GM12891 (cell line): ENCODE measurements at regions not wholly inside any gene's neighbourhood (a gene's known extent, or its start where the extent isn't known, plus 50 kb on each side); places are given as distances from the start of the nearest gene placed in this dataset.

ENCODE experiments used
- DNase-seq: peaks from one replicate; pipeline ENCODE4 v3.0.0; 2011; ENCODE audit warnings: low spot score; ENCODE audit not compliant: insufficient read length
- FAIRE-seq: peaks from 2 replicates; lab custom pipeline; 2011; peaks lifted over from hg19 to GRCh38; lab: Jason Lieb, UNC
- PAX5 ChIP-seq: IDR thresholded peaks from 2 replicates; pipeline ENCODE4 v1.6.1; 2011; ENCODE audit warnings: low read length, moderate library complexity, mild to moderate bottlenecking; ENCODE audit not compliant: insufficient read depth, severe bottlenecking
- POLR2A ChIP-seq: IDR thresholded peaks from 2 replicates; pipeline ENCODE4 v1.6.1; 2011; ENCODE audit warnings: low read depth, low read length, control low read depth
- POLR2AphosphoS5 ChIP-seq: IDR thresholded peaks from 2 replicates; pipeline ENCODE4 v1.6.1; 2011; ENCODE audit warnings: low read depth, low read length, control low read depth
- POU2F2 ChIP-seq: IDR thresholded peaks from 2 replicates; pipeline ENCODE4 v1.6.1; 2011; ENCODE audit warnings: low read depth, mild to moderate bottlenecking, control low read depth, low read length, moderate library complexity
- SPI1 ChIP-seq: IDR thresholded peaks from 2 replicates; pipeline ENCODE4 v1.6.1; 2011; ENCODE audit warnings: low read depth, low read length, control low read depth
- TAF1 ChIP-seq: IDR thresholded peaks from 2 replicates; pipeline ENCODE4 v1.6.1; 2011; ENCODE audit warnings: low read depth, low read length, control low read depth

DNA sequence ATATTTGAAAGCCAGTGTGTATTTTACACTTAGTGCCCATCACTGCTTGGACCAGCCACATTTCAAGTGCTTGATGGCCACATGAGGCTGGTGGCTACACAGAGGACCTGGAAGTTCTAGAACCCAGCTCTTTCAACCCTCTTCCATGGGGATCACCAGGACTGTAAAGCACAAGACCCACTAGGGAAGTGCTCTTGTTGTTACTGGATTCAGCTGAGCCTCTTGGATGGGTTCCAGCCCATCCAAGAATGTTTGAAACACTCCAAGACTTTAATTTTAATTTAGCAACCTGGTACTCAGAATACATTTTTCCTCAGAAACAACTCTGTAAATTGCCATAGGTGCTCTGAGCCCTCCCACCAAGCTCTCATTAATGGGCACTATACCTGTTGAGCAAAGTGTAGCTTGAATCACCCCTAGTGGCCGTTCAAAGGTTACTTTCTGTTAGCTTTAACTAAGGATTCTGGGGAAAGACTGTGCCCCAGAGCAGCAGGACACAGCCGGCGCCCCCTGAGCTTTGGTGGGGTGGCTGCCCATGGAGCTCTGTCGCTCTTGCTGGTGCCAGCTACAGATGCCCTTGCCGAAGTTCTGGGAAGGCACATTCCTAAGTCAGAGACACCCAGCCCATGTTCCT, 212.4 kb downstream of the HSD17B3 start:
- DNase-seq (no peak), FAIRE-seq (no peak)
- TF ChIP-seq POLR2A (no peak), POLR2AphosphoS5 (no peak), PAX5 (no peak), POU2F2 (no peak), TAF1 (no peak), SPI1 (no peak)

DNA sequence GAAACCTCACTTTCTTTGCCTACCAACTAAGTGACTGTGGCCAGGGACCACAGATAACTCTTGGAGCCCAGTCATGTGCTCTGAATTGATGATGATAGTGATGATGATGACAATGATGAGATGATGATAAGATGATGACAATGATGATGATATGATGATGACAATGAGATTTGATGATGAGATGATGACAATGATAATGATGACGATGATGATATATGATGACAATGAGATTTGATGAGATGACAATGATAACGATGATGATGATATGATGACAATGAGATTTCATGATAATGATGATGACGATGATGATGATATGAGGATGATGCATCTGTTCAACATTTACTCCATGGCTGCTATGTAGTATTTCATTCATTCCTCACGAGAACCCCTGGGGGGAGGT, 213.0 kb downstream of the ERCC6L2 start:
- no peak for FAIRE-seq
- DNase-seq: no peak
- TF ChIP-seq POU2F2 (no peak), SPI1 (no peak), POLR2A (no peak), POLR2AphosphoS5 (no peak), TAF1 (no peak), PAX5 (no peak)

GRCh38 chr9:96087669-96088299, 212.3 kb downstream of the ERCC6L2 start:
- FAIRE-seq (no peak), DNase-seq (no peak)
- TF ChIP-seq POLR2A: no peak
- no peak for TF ChIP-seq TAF1
- TF ChIP-seq SPI1: no peak
- no peak for TF ChIP-seq POLR2AphosphoS5
- no peak for TF ChIP-seq POU2F2
- no peak for TF ChIP-seq PAX5

GRCh38 chr9:96086936-96087571, 211.6 kb downstream of the ERCC6L2 start:
- FAIRE-seq (no peak), DNase-seq (no peak)
- TF ChIP-seq TAF1 (no peak), POLR2A (no peak), PAX5 (no peak), POLR2AphosphoS5 (no peak), POU2F2 (no peak), SPI1 (no peak)

DNA sequence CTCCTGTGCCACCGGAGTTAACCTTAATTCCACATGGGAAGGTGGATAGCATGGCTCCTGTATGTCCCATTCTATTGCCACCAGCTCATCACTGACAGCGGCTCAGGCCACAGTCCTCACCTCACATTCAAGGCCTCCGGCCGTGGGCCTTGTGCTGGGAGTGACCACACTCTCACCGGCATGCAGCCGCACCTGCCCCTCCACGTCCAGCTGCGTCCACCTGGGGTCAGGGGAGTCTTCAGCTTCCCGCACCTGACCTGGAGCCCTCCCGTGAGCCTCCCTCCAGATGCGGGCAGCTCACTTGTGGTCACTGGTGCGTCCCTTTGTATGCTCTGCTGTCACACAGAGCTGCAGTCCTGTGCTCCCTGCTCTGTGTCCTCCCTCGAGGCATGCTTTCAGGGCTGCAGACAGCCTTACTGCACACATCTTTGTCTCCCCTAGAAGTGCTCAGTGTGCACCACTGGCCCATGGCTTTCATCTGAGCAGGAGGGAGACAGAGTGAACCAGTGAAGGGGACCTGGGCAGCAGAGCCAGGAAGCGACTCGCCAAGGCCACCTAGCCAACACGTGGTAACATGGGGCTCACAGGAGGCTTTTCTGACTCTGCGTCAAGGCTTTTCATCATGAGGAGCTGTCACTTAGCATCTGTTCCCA, 210.1 kb downstream of the ERCC6L2 start:
- FAIRE-seq: no peak
- DNase-seq: no peak
- no peak for TF ChIP-seq TAF1
- TF ChIP-seq SPI1: no peak
- TF ChIP-seq PAX5: no peak

DNA sequence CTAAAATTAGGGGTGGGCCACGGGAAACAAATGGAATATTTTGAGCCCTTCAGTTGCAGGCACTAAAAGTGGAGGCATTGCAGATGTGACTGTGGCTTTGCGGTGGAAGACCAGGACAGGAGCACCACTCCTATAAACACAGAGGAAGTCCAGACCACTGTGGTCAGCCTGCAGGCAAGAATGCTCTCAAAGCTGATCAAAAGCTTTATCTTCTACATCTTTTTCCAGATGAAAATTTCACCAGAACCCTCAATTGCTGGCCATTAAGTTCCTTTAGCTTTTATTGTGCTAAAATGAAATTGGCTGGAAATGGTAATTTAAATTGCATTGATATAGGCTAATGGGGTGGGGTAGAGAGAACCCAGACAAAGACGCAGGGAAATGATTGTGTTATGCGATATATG, 208.8 kb downstream of the ERCC6L2 start:
- no peak for DNase-seq
- TF ChIP-seq PAX5: no peak
- TF ChIP-seq TAF1: no peak
- TF ChIP-seq POU2F2: no peak
- TF ChIP-seq SPI1: no peak
- no peak for TF ChIP-seq POLR2A
- no peak for TF ChIP-seq POLR2AphosphoS5
- no peak for FAIRE-seq

GRCh38 chr9:96082516-96083232, 207.2 kb downstream of the ERCC6L2 start:
- DNase-seq (no peak), FAIRE-seq (no peak)
- TF ChIP-seq POU2F2 (no peak), TAF1 (no peak), POLR2A (no peak), PAX5 (no peak), SPI1 (no peak), POLR2AphosphoS5 (no peak)

DNA sequence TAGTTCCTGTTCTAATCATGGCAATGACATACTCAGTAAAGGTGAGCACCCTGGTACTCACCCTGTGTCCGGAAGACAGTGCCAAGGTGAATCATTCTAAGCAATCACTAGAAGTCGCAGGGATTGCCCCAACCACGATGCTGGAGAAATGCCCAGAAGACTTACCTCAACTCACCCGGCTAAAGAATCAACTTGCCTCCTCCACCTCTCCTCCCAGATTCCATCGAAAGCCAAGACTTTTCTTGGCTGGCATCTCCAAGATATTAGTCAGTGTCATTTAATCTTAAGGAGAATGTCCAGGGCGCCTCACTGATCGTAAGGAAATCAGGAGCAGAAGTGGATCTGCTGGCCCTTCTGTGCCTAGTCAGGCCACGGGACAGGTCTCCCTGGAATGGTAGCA, 204.9 kb downstream of the ERCC6L2 start:
- TF ChIP-seq SPI1 (no peak), PAX5 (no peak), POLR2AphosphoS5 (no peak), TAF1 (no peak), POU2F2 (no peak), POLR2A (no peak)
- no peak for DNase-seq
- FAIRE-seq: no peak

DNA sequence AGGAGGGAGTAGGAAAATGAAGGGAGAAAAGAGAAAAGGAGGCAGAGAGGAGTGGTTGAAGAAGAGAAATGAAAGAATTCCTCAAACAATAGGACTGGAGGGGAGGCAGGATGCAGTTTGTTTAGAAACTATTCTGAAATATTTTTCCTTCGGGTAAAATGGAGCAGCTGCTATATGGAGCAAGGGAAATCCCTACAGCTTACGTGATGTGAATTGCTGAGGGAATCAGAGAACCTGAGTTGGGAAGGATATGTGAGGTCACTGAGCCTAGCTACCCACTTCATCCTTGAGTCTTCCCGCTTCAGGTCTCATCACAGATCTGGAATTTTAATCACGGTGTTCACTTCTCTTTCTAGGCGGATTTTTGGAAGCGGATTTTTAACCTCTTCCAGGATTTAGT, 204.3 kb downstream of the ERCC6L2 start:
- no peak for FAIRE-seq
- DNase-seq: no peak
- TF ChIP-seq TAF1: no peak
- TF ChIP-seq PAX5: no peak
- no peak for TF ChIP-seq SPI1
- no peak for TF ChIP-seq POU2F2
- no peak for TF ChIP-seq POLR2AphosphoS5
- no peak for TF ChIP-seq POLR2A
